Activated CD4-positive, alpha-beta T cell treated with anti-CD3 and anti-CD28 coated beads, Interleukin-2, amount 50 U/mL, for 4 hours (primary cell): ENCODE measurements at regions not wholly inside any gene's neighbourhood (a gene's known extent, or its start where the extent isn't known, plus 50 kb on each side); places are given as distances from the start of the nearest gene placed in this dataset.

Source experiments
- DNase-seq, 2 experiments: peaks; one replicate each; pipeline ENCODE4 v3.0.0-alpha.2; 2020

DNA sequence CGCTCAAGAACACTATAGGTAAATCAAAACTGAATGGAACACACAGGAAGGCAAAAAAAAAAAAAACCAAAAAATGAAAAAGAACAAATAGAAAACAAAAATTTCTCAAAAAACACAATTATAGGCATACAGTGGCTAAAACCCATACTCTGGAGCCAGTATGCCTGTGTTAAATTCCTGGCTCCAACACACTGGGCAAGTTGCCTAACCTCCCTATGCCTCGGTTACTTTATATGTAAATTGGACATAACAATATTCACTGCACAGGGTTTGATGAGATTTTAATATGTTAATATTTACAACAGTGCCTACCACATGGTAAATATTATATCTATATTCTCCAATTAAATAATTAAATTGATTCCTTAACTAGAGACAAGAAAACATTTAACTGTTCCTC, 217.1 kb downstream of the HTR7 start:
- no peak for DNase-seq

DNA sequence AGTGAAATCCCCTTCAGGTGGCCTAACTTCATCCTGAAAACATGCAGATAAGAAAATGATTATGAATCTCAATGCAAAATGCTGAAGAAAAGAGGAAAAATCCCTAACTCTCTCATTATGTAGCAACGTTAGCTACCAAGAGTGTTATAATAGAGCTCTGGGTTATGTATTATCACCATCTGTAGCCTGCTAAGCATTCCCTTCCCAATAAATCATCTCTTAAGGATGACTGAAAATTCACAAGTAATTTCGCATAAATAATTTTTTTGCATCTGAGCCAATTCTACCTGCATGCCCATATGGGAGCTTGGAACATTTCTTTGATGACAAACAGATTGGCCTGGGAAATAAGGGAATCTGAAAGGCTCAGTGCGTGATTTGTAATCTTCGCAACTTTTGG, 216.1 kb downstream of the HTR7 start:
- no peak for DNase-seq

DNA sequence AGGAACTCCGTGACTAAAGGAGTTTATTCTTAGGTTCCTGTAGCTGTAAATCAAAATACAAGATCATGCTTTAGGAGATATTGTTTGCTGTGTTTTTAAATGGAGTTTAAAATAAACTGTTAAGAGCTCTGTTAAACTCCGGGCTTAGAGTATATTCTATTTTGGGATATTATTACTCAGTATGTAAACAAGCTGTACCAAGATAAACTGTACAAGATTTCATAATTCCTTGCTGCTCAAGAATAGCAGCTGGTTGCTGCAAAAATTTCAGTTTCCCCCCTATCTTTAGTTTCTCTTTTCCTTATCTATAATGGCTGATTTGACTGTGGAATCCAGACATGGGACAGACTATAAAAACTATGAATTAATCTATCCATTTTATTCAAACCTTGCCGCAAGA, 215.7 kb downstream of the HTR7 start:
- DNase-seq: no peak

DNA sequence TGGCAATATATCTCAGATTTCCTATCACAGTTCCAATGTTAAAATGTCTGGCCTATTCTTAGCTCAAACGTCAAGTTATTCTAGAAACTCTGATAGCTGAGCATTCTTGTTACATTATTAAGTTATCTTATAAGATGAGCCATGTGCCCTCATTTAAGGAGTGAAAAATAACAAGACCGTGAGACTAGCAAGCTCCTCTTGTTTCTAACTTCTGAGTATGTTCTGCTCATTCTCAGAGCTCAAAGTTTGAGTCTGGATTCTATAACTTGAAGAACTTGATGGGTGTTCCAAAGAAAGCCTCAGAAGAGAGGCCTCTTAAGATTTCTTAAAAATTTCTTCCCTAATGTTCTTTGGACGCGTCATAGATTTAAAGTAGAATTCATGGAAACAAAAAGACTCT, 215.2 kb downstream of the HTR7 start:
- no peak for DNase-seq

DNA sequence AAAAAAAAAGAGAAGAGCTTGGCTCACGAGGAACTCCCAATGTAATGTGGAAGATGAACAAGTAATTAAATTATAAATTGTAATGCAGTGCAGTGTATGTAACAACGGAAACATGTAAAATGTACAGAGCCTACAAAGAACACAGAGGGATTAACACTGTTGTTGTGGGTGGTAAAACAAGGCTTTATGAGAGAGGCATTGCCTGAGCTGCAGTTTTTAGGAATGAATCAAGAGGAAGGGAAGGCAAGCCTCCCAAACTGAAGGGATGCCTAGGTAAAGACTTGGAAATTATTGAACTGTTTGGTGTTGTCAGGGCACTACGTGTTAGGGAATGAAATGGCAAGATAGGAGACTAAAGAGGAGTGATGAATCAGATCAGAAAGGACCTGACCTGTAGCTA, 213.7 kb downstream of the HTR7 start:
- no peak for DNase-seq

DNA sequence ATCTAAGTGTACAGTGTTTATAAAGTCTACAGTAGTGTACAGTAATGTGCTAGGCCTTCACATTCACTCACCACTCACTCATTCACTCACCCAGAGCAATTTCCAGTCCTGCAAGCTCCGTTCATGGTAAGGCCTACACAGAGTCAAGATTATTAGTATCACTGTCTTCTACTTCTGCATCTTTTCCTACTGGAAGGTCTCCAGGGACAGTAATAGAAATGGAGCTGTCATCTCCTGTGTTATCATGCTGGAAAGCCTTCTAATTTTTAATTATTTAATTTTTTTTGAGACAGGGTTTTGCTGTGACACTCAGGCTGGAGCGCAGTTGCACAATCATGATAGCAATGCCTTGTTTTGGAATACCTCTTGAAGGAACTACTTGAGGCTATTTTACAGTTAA, 207.0 kb downstream of the HTR7 start:
- no peak for DNase-seq

DNA sequence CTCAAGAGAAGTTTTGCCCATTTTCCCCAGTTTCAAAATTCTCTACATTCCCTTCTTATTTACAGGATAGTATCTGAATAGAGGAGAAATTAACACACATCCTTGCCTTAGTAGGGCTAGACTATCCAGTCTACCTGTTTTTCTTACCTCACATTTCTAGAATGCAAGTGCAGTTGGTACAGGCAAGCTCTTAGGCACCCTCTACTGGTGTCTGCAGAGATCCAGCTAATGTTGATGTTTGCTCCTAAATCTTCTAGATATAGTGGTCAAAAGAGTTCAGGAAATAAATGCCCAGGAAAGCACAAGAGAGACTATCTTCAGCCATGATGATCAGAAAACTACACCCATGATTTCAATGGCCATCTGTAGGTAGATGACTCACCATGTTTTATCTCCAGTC, 205.3 kb downstream of the HTR7 start:
- no peak for DNase-seq

DNA sequence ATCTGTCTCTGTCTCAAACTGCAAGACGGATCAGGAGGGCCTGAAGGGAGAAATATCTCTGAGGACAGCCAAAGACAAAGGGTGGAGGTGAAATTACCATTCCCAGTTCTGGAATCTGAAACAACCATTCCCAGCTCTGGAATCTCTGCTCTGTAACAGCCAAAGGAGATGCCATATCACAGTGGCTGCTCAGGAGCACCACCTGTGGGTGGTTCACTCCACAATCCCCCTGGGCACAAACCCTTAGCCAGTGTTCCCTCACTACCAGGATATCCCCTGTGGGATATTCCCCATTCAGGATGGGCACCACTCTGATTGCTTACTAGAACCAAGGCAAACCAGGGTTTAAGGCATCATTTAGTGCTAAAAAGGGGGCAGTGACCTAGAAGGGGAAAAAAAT, 199.0 kb downstream of the HTR7 start:
- DNase-seq: no peak

DNA sequence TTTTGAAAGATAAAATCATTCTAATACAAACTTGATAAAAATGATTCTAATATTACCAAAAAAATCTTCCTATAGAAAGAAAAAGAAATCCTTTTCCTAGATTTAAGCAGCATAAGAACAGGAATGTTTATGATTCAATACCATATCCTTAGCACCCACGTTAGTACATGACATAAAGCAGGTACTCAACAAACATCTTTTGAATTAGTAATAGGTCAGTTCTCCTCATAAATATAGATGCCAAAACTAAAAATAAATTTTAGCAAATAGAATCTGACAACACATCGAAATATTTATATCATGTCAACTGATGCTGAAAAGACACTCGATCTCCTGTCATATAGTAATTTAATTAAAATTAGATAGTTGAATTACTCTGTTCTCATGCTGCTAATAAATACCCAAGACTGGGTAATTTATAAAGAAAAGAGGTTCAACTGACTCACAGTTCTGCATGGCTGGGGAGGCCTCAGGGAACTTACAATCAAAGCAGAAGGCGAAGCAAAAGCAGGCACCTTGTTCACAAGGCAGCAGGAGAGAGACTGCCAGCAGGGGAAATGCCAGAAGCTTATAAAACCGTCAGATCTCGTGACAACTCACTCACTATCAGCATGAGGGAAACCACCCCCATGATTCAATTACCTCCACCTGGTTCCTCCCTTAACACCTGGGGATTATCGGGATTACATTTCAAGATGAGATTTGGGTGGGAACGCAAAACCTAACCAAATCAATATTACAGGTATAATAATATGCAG, 191.8 kb downstream of the HTR7 start:
- DNase-seq: no peak

DNA sequence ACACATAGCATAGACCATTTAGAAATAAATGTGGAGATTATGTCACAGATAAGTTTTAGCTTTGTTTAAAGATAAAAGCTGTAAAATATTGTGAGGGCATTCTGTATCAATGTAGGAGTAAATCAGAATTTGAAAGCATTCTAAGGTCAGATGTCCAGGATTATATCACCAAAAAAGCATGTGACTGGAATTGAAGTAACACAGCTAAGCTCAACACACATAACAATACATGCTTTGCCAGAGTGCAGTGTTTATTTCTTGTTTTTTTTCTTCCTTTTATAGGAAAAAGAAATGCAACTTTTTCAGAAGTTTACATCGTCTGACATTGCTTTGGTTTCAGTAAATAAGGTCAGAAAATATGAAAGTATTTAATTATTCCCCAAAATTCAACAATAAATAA, 183.4 kb downstream of the HTR7 start:
- no peak for DNase-seq

DNA sequence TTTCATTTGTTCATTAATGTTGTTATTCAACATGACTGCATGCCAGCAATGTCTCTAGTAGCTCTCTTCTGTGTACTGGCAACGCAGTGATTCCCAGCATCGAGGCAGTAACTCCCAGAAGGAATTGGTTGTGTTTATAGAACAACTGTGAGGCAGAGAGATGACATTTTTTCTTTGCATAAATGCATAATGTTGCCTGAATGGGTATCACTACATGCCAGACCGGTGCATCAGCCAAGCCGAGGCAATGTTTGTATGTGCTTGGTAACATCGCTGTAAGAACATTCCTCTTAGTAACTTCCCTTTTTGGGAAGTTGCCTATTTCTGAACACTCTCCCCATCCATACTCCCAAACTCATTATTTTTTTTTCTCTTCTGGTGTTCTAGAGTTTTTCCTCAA, 182.9 kb downstream of the HTR7 start:
- no peak for DNase-seq

DNA sequence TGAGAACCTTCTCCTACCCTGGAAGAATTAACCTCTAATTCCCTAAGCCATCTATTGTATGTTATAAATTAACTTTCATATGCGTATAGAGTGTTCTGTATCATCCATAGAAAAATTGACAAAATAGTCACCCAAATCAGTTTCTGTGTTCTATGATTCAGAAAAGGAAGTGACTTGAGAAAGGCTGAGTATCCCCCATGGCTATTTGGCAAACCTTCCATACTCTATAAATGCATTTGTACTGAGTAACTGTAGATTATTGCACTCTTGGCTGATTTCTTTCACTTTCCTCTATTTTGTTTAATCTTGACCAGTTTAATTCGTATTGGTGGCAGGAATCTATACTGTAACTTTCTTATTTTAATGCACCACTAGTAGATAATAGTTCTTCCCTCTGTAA, 182.2 kb downstream of the HTR7 start:
- DNase-seq: no peak
